Liver (tissue), 7 donors: ENCODE measurements at regions not wholly inside any gene's neighbourhood (a gene's known extent, or its start where the extent isn't known, plus 50 kb on each side); places are given as distances from the start of the nearest gene placed in this dataset.

Experiments used
- DNase-seq: peaks from one replicate; pipeline ENCODE4 v3.0.0-alpha.2; 2017; ENCODE audit warnings: low spot score
- H3K27ac ChIP-seq, 2 donors: one replicate each; pipeline ENCODE4 v1.7.0; 2013; ENCODE audit warnings: inconsistent platforms in 2 of 2, low read length in 2 of 2, control low read depth in 1 of 2, low read depth in 1 of 2, mild to moderate bottlenecking in 1 of 2
- H3K27me3 ChIP-seq, 4 donors: one replicate each; pipeline versions ENCODE4 v1.6.1 to v1.7.0; 2013; ENCODE audit warnings: low read length in 3 of 4, inconsistent platforms in 1 of 4, mild to moderate bottlenecking in 1 of 4, moderate library complexity in 1 of 4; ENCODE audit not compliant: control insufficient read depth in 4 of 4, insufficient read depth in 4 of 4
- H3K36me3 ChIP-seq, 4 donors: one replicate each; pipeline versions ENCODE4 v1.6.1 to v1.7.0; 2013; ENCODE audit warnings: low read length in 3 of 4, mild to moderate bottlenecking in 3 of 4, low read depth in 1 of 4, moderate library complexity in 1 of 4; ENCODE audit not compliant: control insufficient read depth in 4 of 4, insufficient read depth in 3 of 4
- H3K4me1 ChIP-seq, 4 donors: one replicate each; pipeline versions ENCODE4 v1.6.1 to v1.7.0; 2013; ENCODE audit warnings: low read length in 3 of 4, mild to moderate bottlenecking in 3 of 4, moderate library complexity in 1 of 4; ENCODE audit not compliant: control insufficient read depth in 4 of 4, insufficient read depth in 4 of 4
- H3K4me3 ChIP-seq, 3 donors: one replicate each; pipeline versions ENCODE4 v1.6.1 to v1.7.0; 2013; ENCODE audit warnings: low read length in 3 of 3, control low read depth in 1 of 3, low read depth in 1 of 3, mild to moderate bottlenecking in 1 of 3
- H3K9ac ChIP-seq, 2 donors: one replicate each; pipeline ENCODE4 v1.7.0; 2013; ENCODE audit warnings: low read length in 2 of 2, mild to moderate bottlenecking in 2 of 2, moderate library complexity in 2 of 2, control low read depth in 1 of 2, low read depth in 1 of 2
- H3K9me3 ChIP-seq, 4 donors: one replicate each; pipeline versions ENCODE4 v1.6.1 to v1.7.0; 2013; ENCODE audit warnings: low read length in 3 of 4; ENCODE audit not compliant: control insufficient read depth in 4 of 4
- EGR1 ChIP-seq, 2 donors: IDR thresholded peaks; 2 replicates each; pipeline ENCODE4 v1.6.1; 2016 to 2018; ENCODE audit warnings: antibody characterized with exemption in 2 of 2, low read depth in 2 of 2
- GABPA ChIP-seq, 2 donors: IDR thresholded peaks in 1 of 2; conservative IDR thresholded peaks in 1 of 2; 2 replicates each; pipeline ENCODE4 v1.6.1; 2016; ENCODE audit warnings: antibody characterized with exemption in 2 of 2, mild to moderate bottlenecking in 1 of 2, moderate library complexity in 1 of 2
- JUND ChIP-seq, 2 donors: IDR thresholded peaks; 2 replicates each; pipeline ENCODE4 v1.6.1; 2016; ENCODE audit warnings: antibody characterized with exemption in 2 of 2
- MAX ChIP-seq: IDR thresholded peaks from 2 replicates; pipeline ENCODE4 v1.6.1; 2016; ENCODE audit warnings: antibody characterized with exemption
- NR2F2 ChIP-seq: IDR thresholded peaks from 2 replicates; pipeline ENCODE4 v1.6.1; 2016; ENCODE audit warnings: antibody characterized with exemption
- RAD21 ChIP-seq, 2 donors: IDR thresholded peaks; 2 replicates each; pipeline ENCODE4 v1.6.1; 2016; ENCODE audit warnings: antibody characterized with exemption in 2 of 2, mild to moderate bottlenecking in 2 of 2
- REST ChIP-seq: IDR thresholded peaks from 2 replicates; pipeline ENCODE4 v1.6.1; 2016; ENCODE audit warnings: antibody characterized with exemption, mild to moderate bottlenecking
- RXRA ChIP-seq, 2 donors: IDR thresholded peaks; 2 replicates each; pipeline ENCODE4 v1.6.1; 2017 to 2018; ENCODE audit warnings: antibody characterized with exemption in 2 of 2, mild to moderate bottlenecking in 1 of 2
- SP1 ChIP-seq: IDR thresholded peaks from 2 replicates; pipeline ENCODE4 v1.6.1; 2018; ENCODE audit warnings: antibody characterized with exemption, mild to moderate bottlenecking
- TAF1 ChIP-seq: conservative IDR thresholded peaks from 2 replicates; pipeline ENCODE4 v1.6.1; 2016; ENCODE audit warnings: antibody characterized with exemption, mild to moderate bottlenecking
- YY1 ChIP-seq: IDR thresholded peaks from 2 replicates; pipeline ENCODE4 v1.6.1; 2016; ENCODE audit warnings: antibody characterized with exemption, mild to moderate bottlenecking
- ZBTB33 ChIP-seq: IDR thresholded peaks from 2 replicates; pipeline ENCODE4 v1.6.1; 2016; ENCODE audit warnings: antibody characterized with exemption
- WGBS: extraction: QIAGEN DNeasy Blood & Tissue Kit; methylation state at CpG from one replicate; pipeline ENCODE4 v1.1.7; 2013; 5-methylcytosine and 5-hydroxymethylcytosine counted together
- donor health status: healthy.
- donor health status: healthy.
- donor health status: healthy.
- donor health status: healthy.

DNA sequence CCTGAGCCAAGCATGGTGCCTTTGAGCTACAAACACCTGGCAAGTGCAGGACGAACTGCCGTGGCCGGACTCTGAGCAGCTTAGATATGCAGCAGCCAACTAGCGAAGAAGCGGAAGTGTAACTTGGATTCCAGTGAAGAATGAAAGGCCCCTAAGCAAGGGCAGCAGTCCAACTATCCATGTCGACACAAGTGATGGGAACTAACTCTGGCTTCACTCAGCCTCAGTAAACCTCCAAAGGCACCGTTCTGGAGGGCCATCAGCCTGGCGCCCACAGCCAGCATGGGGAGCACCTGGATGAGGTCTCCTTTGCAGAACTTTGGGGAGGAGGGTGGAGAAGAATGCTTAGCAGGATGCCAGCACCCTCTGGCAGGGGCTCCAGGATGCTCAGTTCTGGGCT lies 78.4 kb upstream of the MLN start:
- Histone ChIP-seq H3K9ac (no peak overlapping the region), H3K4me1 (no peaks in the 10 kb centered on the region), H3K4me3 (no peak overlapping the region), H3K36me3 (no peaks in the 10 kb centered on the region), H3K27ac (no peak overlapping the region), H3K9me3 (no peaks in the 10 kb centered on the region), H3K27me3 (no peaks in the 10 kb centered on the region)
- WGBS: 72% methylated on average over 8 of the region's 8 CpGs
- no peak for DNase-seq
- TF ChIP-seq NR2F2 (no peak), RAD21 (IDR thresholded peaks at IDR 0.05) (no peak), ZBTB33 (no peak), MAX (no peak), REST (no peak), JUND (IDR thresholded peaks at IDR 0.05) (no peak), GABPA (IDR thresholded peaks at IDR 0.05 in 1 of 2, conservative IDR thresholded peaks at IDR 0.05 in 1 of 2) (no peak), TAF1 (no peak)

DNA sequence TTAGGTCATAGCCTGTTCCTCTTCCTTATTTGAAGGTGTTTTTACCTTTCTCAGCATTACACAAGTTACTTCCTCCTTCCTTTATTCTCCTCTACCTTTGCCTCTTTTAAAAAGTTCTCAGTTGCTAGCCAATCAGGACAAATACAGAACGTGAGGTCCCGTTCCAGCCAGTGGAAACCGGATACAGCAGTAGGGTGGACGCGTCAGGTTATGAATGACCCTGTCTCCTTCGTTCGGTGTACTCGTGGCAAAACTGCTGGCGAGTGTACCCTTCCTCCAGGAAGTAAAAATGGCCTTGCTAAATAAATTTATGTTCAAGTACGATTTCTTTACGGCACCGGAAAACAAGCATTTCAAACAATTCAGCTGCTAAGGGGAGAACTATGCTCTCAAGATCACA lies 77.0 kb upstream of the MLN start:
- TF ChIP-seq RXRA (IDR thresholded peaks at IDR 0.05) (no peak), TAF1 (no peak), MAX (no peak), YY1 (no peak), SP1 (no peak), ZBTB33 (no peak), EGR1 (IDR thresholded peaks at IDR 0.05; ENCODE audit: low read depth in 2 of 2) (no peak)
- Histone ChIP-seq H3K27ac (no peak overlapping the region), H3K4me3 (no peak overlapping the region), H3K4me1 (no peaks in the 10 kb centered on the region), H3K9me3 (no peaks in the 10 kb centered on the region), H3K27me3 (no peaks in the 10 kb centered on the region), H3K36me3 (no peaks in the 10 kb centered on the region), H3K9ac (no peak overlapping the region)
- no peak for DNase-seq
- 80% methylated on average over 12 of the region's 12 CpGs for WGBS
